Muscle of leg (tissue), 3 donors: ENCODE measurements at regions not wholly inside any gene's neighbourhood (a gene's known extent, or its start where the extent isn't known, plus 50 kb on each side); places are given as distances from the start of the nearest gene placed in this dataset.
A peak's percentile ranks its signal among the peaks of the same experiment; 100 is the strongest.

ENCODE experiments used
- DNase-seq: peaks from one replicate; pipeline ENCODE4 v3.0.0; 2013
- H3K27ac ChIP-seq: one replicate; pipeline ENCODE4 v1.5.1; 2013; ENCODE audit warnings: mild to moderate bottlenecking, low read length, control low read depth
- H3K27me3 ChIP-seq: one replicate; pipeline ENCODE4 v1.6.1; 2013; ENCODE audit warnings: low read length; ENCODE audit not compliant: control insufficient read depth, insufficient read depth
- H3K36me3 ChIP-seq: one replicate; pipeline ENCODE4 v1.6.1; 2013; ENCODE audit warnings: low read length; ENCODE audit not compliant: control insufficient read depth, insufficient read depth
- H3K4me1 ChIP-seq: one replicate; pipeline ENCODE4 v1.6.1; 2013; ENCODE audit warnings: low read length; ENCODE audit not compliant: control insufficient read depth, insufficient read depth
- H3K4me3 ChIP-seq: one replicate; pipeline ENCODE4 v1.5.1; 2013; ENCODE audit warnings: low read length, control low read depth
- H3K9me3 ChIP-seq: replicated peaks from 2 replicates; pipeline ENCODE4 v1.6.1; 2013; ENCODE audit warnings: low read depth, low read length; ENCODE audit not compliant: control insufficient read depth
- WGBS: methylation state at CpG from one replicate; pipeline ENCODE4 v1.1.5; 2013; ENCODE audit warnings: missing lambda C conversion rate; ENCODE audit not compliant: insufficient coverage; 5-methylcytosine and 5-hydroxymethylcytosine counted together

GRCh38 chr5:82355496-82355895, 77.3 kb upstream of the RPS23 start:
- Histone ChIP-seq H3K4me1 (peaks cover 11% of the 10 kb centered on the region), H3K36me3 (no peaks in the 10 kb centered on the region), H3K27ac (no peak overlapping the region), H3K4me3 (no peak overlapping the region), H3K27me3 (no peaks in the 10 kb centered on the region), H3K9me3 (no peaks in the 10 kb centered on the region)
- no CpG with 5 or more reads among the region's 2 CpGs for WGBS
- DNase-seq: peak; percentile 33

GRCh38 chr5:82355053-82355452, 76.9 kb upstream of the RPS23 start:
- no peak overlapping the region for H3K4me3 ChIP-seq
- no peaks in the 10 kb centered on the region for H3K36me3 ChIP-seq
- H3K9me3 ChIP-seq: no peaks in the 10 kb centered on the region
- WGBS: 86% methylated on average over 1 of the region's 3 CpGs
- H3K27me3 ChIP-seq: no peaks in the 10 kb centered on the region
- no peak overlapping the region for H3K27ac ChIP-seq
- peaks cover 11% of the 10 kb centered on the region for H3K4me1 ChIP-seq
- DNase-seq: no peak

- Histone ChIP-seq H3K4me3 (no peak overlapping the region), H3K36me3 (no peaks in the 10 kb centered on the region), H3K27ac (no peak overlapping the region), H3K4me1 (peaks cover 13% of the 10 kb centered on the region), H3K9me3 (no peaks in the 10 kb centered on the region), H3K27me3 (no peaks in the 10 kb centered on the region)
- no peak for DNase-seq
- no CpG with 5 or more reads among the region's 2 CpGs for WGBS
These were observed 76.4 kb upstream of the RPS23 start for GRCh38 chr5:82354543-82354942.

- no CpG with 5 or more reads among the region's 3 CpGs for WGBS
- Histone ChIP-seq H3K36me3 (no peaks in the 10 kb centered on the region), H3K9me3 (no peaks in the 10 kb centered on the region), H3K27me3 (no peaks in the 10 kb centered on the region), H3K4me1 (peaks cover 23% of the 10 kb centered on the region), H3K27ac (no peak overlapping the region), H3K4me3 (no peak overlapping the region)
- DNase-seq: no peak
These were observed 75.4 kb upstream of the RPS23 start for GRCh38 chr5:82353522-82353921.

- Histone ChIP-seq H3K4me1 (peaks cover 31% of the 10 kb centered on the region), H3K27me3 (no peaks in the 10 kb centered on the region), H3K27ac (no peak overlapping the region), H3K36me3 (no peaks in the 10 kb centered on the region), H3K4me3 (no peak overlapping the region), H3K9me3 (no peaks in the 10 kb centered on the region)
- no peak for DNase-seq
- WGBS: no CpG with 5 or more reads among the region's 7 CpGs
These were observed 74.1 kb upstream of the RPS23 start for GRCh38 chr5:82352146-82352791.

GRCh38 chr5:82351754-82352145, 73.6 kb upstream of the RPS23 start:
- peaks cover 34% of the 10 kb centered on the region for H3K4me1 ChIP-seq

GRCh38 chr5:82351297-82351696, 73.1 kb upstream of the RPS23 start:
- no CpG with 5 or more reads among the region's 1 CpG for WGBS
- H3K27me3 ChIP-seq: no peaks in the 10 kb centered on the region
- no peaks in the 10 kb centered on the region for H3K9me3 ChIP-seq
- H3K4me1 ChIP-seq: peaks cover 39% of the 10 kb centered on the region
- no peaks in the 10 kb centered on the region for H3K36me3 ChIP-seq
- no peak overlapping the region for H3K4me3 ChIP-seq
- no peak overlapping the region for H3K27ac ChIP-seq
- no peak for DNase-seq

More at GRCh38 chr5:82351754-82352145, 73.6 kb upstream of the RPS23 start:
- no peaks in the 10 kb centered on the region for H3K9me3 ChIP-seq
- H3K27me3 ChIP-seq: no peaks in the 10 kb centered on the region
- no peak overlapping the region for H3K27ac ChIP-seq
- H3K4me3 ChIP-seq: no peak overlapping the region
- WGBS: 25% methylated on average over 1 of the region's 2 CpGs
- DNase-seq: peak; percentile 93
- H3K36me3 ChIP-seq: no peaks in the 10 kb centered on the region

- Histone ChIP-seq H3K4me1 (peaks cover 37% of the 10 kb centered on the region), H3K4me3 (no peak overlapping the region), H3K27ac (peak overlapping the region; percentile 88), H3K27me3 (no peaks in the 10 kb centered on the region), H3K36me3 (no peaks in the 10 kb centered on the region), H3K9me3 (no peaks in the 10 kb centered on the region)
- DNase-seq: no peak
- 93% methylated on average over 1 of the region's 4 CpGs for WGBS
These were observed 71.5 kb upstream of the RPS23 start for GRCh38 chr5:82349652-82350051.

- H3K27me3 ChIP-seq: no peaks in the 10 kb centered on the region
- WGBS: 58% methylated on average over 3 of the region's 4 CpGs
- peaks cover 37% of the 10 kb centered on the region for H3K4me1 ChIP-seq
- no peaks in the 10 kb centered on the region for H3K36me3 ChIP-seq
- H3K9me3 ChIP-seq: no peaks in the 10 kb centered on the region
- peak; percentile 57 for DNase-seq
- peak overlapping the region; percentile 88 for H3K27ac ChIP-seq
- no peak overlapping the region for H3K4me3 ChIP-seq
These were observed 70.8 kb upstream of the RPS23 start for GRCh38 chr5:82348784-82349425.

- 19% methylated on average over 7 of the region's 12 CpGs for WGBS
- H3K27me3 ChIP-seq: no peaks in the 10 kb centered on the region
- no peaks in the 10 kb centered on the region for H3K9me3 ChIP-seq
- peaks cover 36% of the 10 kb centered on the region for H3K4me1 ChIP-seq
- no peaks in the 10 kb centered on the region for H3K36me3 ChIP-seq
- peak overlapping the region; percentile 88 for H3K27ac ChIP-seq
- H3K4me3 ChIP-seq: no peak overlapping the region
- peak; percentile 92 for DNase-seq
These were observed 69.2 kb upstream of the RPS23 start for GRCh38 chr5:82347201-82347865.
